GM23248 (cell line): ENCODE measurements at regions not wholly inside any gene's neighbourhood (a gene's known extent, or its start where the extent isn't known, plus 50 kb on each side); places are given as distances from the start of the nearest gene placed in this dataset.
A peak's percentile ranks its signal among the peaks of the same experiment; 100 is the strongest.

Source experiments
- DNase-seq: peaks from one replicate; pipeline ENCODE4 v3.0.0-alpha.2; 2015
- H2AFZ ChIP-seq: fragments of 200-600 bp; sonication (generic); 2 replicates; pipeline ENCODE4 v1.6.1; 2016; ENCODE audit warnings: antibody characterized with exemption
- H3F3A ChIP-seq: fragments of 200-600 bp; sonication (generic); 2 replicates; pipeline ENCODE4 v1.6.1; 2016; ENCODE audit warnings: mild to moderate bottlenecking, antibody characterized with exemption, mixed run types; ENCODE audit not compliant: insufficient read depth
- H3K27ac ChIP-seq: fragments of 200-600 bp; sonication (generic); 2 replicates; pipeline ENCODE4 v1.5.1; 2016; ENCODE audit warnings: mild to moderate bottlenecking
- H3K27me3 ChIP-seq: fragments of 200-600 bp; sonication (generic); replicated peaks from 2 replicates; pipeline ENCODE4 v1.6.1; 2016; ENCODE audit warnings: mild to moderate bottlenecking; ENCODE audit not compliant: insufficient read depth
- H3K36me3 ChIP-seq: fragments of 200-600 bp; sonication (generic); 2 replicates; pipeline ENCODE4 v1.6.1; 2016; ENCODE audit warnings: low read depth, mild to moderate bottlenecking
- H3K4me1 ChIP-seq: fragments of 200-600 bp; sonication (generic); 2 replicates; pipeline ENCODE4 v1.6.1; 2016; ENCODE audit warnings: mild to moderate bottlenecking; ENCODE audit not compliant: insufficient read depth
- H3K4me2 ChIP-seq: fragments of 200-600 bp; sonication (generic); one replicate; pipeline ENCODE4 v1.6.1; 2016; ENCODE audit warnings: mild to moderate bottlenecking; ENCODE audit not compliant: unreplicated experiment
- H3K4me3 ChIP-seq: fragments of 200-600 bp; sonication (generic); 2 replicates; pipeline ENCODE4 v1.5.1; 2016; ENCODE audit warnings: mild to moderate bottlenecking
- H3K79me2 ChIP-seq: fragments of 200-600 bp; sonication (generic); 2 replicates; pipeline ENCODE4 v1.6.1; 2016; ENCODE audit warnings: mild to moderate bottlenecking; ENCODE audit not compliant: insufficient read depth
- H3K9ac ChIP-seq: fragments of 200-600 bp; sonication (generic); 2 replicates; pipeline ENCODE4 v1.6.1; 2016; ENCODE audit warnings: mild to moderate bottlenecking
- H3K9me2 ChIP-seq: fragments of 200-600 bp; sonication (generic); 2 replicates; pipeline ENCODE4 v1.6.1; 2016; ENCODE audit warnings: mixed run types, mild to moderate bottlenecking, moderate library complexity; ENCODE audit not compliant: insufficient read depth
- H3K9me3 ChIP-seq: fragments of 200-600 bp; sonication (generic); one replicate; pipeline ENCODE4 v1.6.1; 2017; ENCODE audit warnings: low read depth
- H4K20me1 ChIP-seq: fragments of 200-600 bp; sonication (generic); 2 replicates; pipeline ENCODE4 v1.6.0; 2016; ENCODE audit not compliant: insufficient read depth
- EZH2 ChIP-seq: fragments of 200-600 bp; sonication (generic); IDR thresholded peaks from 2 replicates; pipeline ENCODE4 v1.6.1; 2018; ENCODE audit warnings: antibody characterized with exemption, mild to moderate bottlenecking; ENCODE audit not compliant: insufficient read depth, poor library complexity, severe bottlenecking
- EZH2phosphoT487 ChIP-seq: fragments of 200-600 bp; sonication (generic); IDR thresholded peaks from 2 replicates; pipeline ENCODE4 v1.6.1; 2018; ENCODE audit warnings: antibody characterized with exemption, moderate library complexity, mild to moderate bottlenecking, low read depth; ENCODE audit not compliant: insufficient read depth
- WGBS, 2 experiments: methylation state at CpG; one replicate each; pipeline ENCODE4 v1.1.6; 2015 to 2017; ENCODE audit warnings: low lambda C conversion rate in 2 of 2, low coverage in 1 of 2; ENCODE audit errors: missing lambda C conversion rate in 2 of 2; 5-methylcytosine and 5-hydroxymethylcytosine counted together
- in situ Hi-C: fragments of 300-500 bp; cut with MboI; formaldehyde crosslinking; loops from 2 replicates; pipeline ENCODE4 v1.15.0; 2020

DNA sequence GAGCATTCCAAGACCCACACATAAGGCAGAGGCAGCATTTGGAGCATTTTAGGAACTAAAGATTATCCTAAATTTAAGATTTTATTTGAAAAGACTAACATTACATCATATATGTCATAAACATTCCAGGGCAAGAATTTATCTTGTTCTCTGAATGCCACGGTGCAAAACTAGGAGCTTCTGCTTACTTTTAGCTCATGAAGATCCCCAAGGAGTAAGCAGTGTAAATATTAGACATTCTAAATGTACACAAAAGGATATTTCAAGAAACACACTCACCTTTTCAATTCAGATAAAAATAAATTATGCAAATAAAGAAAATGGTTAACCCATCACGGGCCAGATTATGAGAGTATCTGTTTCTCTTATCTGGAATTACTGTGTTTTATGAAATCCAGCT is 101.7 kb upstream of the ETAA1 start:
- Histone ChIP-seq H3K36me3 (no peaks in the 10 kb centered on the region), H2AFZ (no peak overlapping the region), H3K9me3 (no peaks in the 10 kb centered on the region), H3K79me2 (no peaks in the 10 kb centered on the region), H3K27ac (no peak overlapping the region), H3K4me3 (no peak overlapping the region), H3K9ac (no peak overlapping the region), H3F3A (peaks cover 16% of the 10 kb centered on the region; the same call in 1 of the 2 replicates), H4K20me1 (no peaks in the 10 kb centered on the region), H3K27me3 (no peaks in the 10 kb centered on the region), H3K4me1 (peaks cover 12% of the 10 kb centered on the region), H3K9me2 (no peaks in the 10 kb centered on the region), H3K4me2 (no peak overlapping the region)
- TF ChIP-seq EZH2phosphoT487: no peak
- TF ChIP-seq EZH2: no peak
- DNase-seq: no peak
- in situ Hi-C loops: no loop called here
- 83 to 89% methylated on average over 2 of the region's 2 CpGs for WGBS, 2 experiments

DNA sequence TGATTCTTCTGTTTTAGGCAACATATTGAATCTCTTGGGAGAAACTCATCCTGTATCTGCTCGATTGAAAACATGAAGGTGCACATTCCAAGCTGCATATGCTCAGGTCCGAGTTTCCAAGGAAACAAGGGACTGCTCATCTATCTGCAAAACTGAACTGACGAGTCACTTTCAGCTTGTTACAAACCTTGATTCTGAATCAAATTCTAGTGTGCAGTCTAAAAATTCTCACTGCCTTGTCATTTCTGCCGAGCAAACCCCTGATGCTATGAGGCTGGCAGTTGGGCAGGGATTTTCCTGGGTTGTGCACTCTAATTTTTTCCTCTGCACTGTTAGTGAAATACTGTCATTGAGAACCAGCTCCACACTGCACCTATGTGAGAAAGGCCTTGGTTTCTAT is 101.3 kb upstream of the ETAA1 start:
- H4K20me1 ChIP-seq: no peaks in the 10 kb centered on the region
- peaks cover 8% of the 10 kb centered on the region for H3K4me1 ChIP-seq
- H3K36me3 ChIP-seq: no peaks in the 10 kb centered on the region
- peak; percentile 19 for DNase-seq
- in situ Hi-C loops: no loop called here
- no peak for TF ChIP-seq EZH2
- no peak for TF ChIP-seq EZH2phosphoT487
- H3K27ac ChIP-seq: no peak overlapping the region
- no peak overlapping the region for H3K4me3 ChIP-seq
- 78 to 91% methylated on average over 4 of the region's 4 CpGs for WGBS, 2 experiments
- H3F3A ChIP-seq: peaks cover 12% of the 10 kb centered on the region; the same call in 1 of the 2 replicates
- no peak overlapping the region for H3K9ac ChIP-seq
- no peaks in the 10 kb centered on the region for H3K27me3 ChIP-seq
- H3K4me2 ChIP-seq: no peak overlapping the region
- H3K79me2 ChIP-seq: no peaks in the 10 kb centered on the region
- H2AFZ ChIP-seq: no peak overlapping the region
- H3K9me2 ChIP-seq: no peaks in the 10 kb centered on the region
- H3K9me3 ChIP-seq: no peaks in the 10 kb centered on the region

DNA sequence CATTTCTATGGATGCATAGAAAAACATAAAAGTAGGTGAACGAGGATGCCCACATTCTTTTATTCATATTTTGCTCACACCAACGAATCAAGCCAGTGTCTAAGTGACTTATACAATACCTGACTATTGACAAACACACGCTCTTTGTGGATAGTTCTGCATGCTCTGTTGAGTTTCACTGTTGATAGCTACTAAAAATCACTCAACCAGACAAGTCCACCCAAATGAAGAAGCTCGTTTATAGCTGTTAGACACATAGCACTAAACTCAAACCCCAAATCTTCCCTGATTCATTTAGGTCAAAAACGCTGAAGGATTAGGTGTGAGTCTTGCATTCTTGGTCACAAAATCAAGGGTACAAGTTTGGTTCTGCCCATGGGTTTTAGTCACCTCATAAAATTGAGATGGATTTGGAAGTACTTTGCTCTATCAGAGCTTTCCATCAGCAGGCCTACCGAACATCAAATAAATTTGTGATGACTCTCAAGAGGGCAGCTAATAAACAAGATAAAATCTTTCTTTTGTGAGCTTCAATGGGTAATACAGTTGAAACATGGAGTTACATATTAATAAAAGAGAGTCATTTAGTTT is 92.7 kb upstream of the ETAA1 start:
- Histone ChIP-seq H3K27ac (no peak overlapping the region), H3K79me2 (no peaks in the 10 kb centered on the region), H2AFZ (no peak overlapping the region), H3K4me3 (no peak overlapping the region), H4K20me1 (no peaks in the 10 kb centered on the region), H3K4me1 (peaks cover 5% of the 10 kb centered on the region; the same call in 1 of the 2 replicates), H3K27me3 (no peaks in the 10 kb centered on the region), H3K9ac (no peak overlapping the region), H3K9me2 (no peaks in the 10 kb centered on the region), H3K9me3 (no peaks in the 10 kb centered on the region), H3K4me2 (no peak overlapping the region), H3F3A (0 out of 2 replicates have a peak, but pooled peaks cover 5% of the 10 kb centered on the region), H3K36me3 (no peaks in the 10 kb centered on the region)
- WGBS, 2 experiments: 77% methylated on average over 6 of the region's 6 CpGs
- no peak for DNase-seq
- TF ChIP-seq EZH2phosphoT487 (no peak), EZH2 (no peak)
- in situ Hi-C loops: no loop called here

DNA sequence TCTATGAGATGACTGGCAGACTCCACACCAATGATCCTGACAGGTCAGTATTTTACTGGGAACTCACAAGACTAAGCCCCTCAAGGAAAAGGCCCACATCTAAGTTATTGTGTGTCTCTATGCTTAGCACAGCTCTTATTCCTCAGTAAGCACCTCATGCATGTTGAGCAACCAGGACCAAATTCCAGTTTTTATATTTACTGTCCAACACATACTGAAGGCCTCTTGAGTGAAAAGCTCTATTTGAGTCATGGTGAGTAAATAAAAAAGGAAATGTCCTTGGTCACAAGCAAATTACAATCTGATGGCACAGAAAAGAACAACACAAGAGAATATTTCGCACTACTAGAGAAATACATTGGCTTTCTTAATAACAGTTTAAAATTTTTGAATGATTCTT is 87.9 kb upstream of the ETAA1 start:
- in situ Hi-C loops: no loop called here
- Histone ChIP-seq H3K27me3 (no peaks in the 10 kb centered on the region), H3K4me1 (peaks cover 30% of the 10 kb centered on the region), H3K36me3 (no peaks in the 10 kb centered on the region), H3K9me2 (no peaks in the 10 kb centered on the region), H3K4me3 (no peak overlapping the region), H2AFZ (no peak overlapping the region), H3K27ac (no peak overlapping the region), H3K79me2 (no peaks in the 10 kb centered on the region), H3K9ac (no peak overlapping the region), H3K4me2 (no peak overlapping the region), H3F3A (peaks cover 26% of the 10 kb centered on the region), H3K9me3 (no peaks in the 10 kb centered on the region), H4K20me1 (no peaks in the 10 kb centered on the region)
- peak; percentile 47 for DNase-seq
- 85 to 91% methylated on average over 1 of the region's 1 CpG for WGBS, 2 experiments
- TF ChIP-seq EZH2phosphoT487: no peak
- no peak for TF ChIP-seq EZH2
